PC-3 (cell line): ENCODE measurements at regions not wholly inside any gene's neighbourhood (a gene's known extent, or its start where the extent isn't known, plus 50 kb on each side); places are given as distances from the start of the nearest gene placed in this dataset.

ENCODE experiments used
- ATAC-seq: fragments of 200-7000 bp; cut with Tn5 transposase; 2 replicates; pipeline ENCODE4 v1.9.1; 2020; ENCODE audit warnings: mild to moderate bottlenecking, moderate library complexity
- BruUV-seq: library from RNA; stranded (reverse); fragments of 400-500 nt; replicated peaks from 2 replicates; lab custom pipeline; 2021; lab: Mats Ljungman, UMichigan
- CTCF ChIA-PET: fragments of 300-600 bp; sonication (Branson Sonifier 250); formaldehyde crosslinking; loops from one replicate; lab custom pipeline; 2022; ENCODE audit warnings: antibody characterized with exemption; lab: Charles Lee
- POLR2A ChIA-PET: fragments of 300-600 bp; sonication (Branson Sonifier 250); formaldehyde crosslinking; loops from one replicate; lab custom pipeline; 2022; ENCODE audit warnings: antibody characterized with exemption; ENCODE audit not compliant: unreplicated experiment; lab: Charles Lee
- DNase-seq: peaks from one replicate; pipeline ENCODE4 v3.0.0-alpha.2; 2015
- H2AFZ ChIP-seq: fragments of 300-600 bp; sonication (generic); 2 replicates; pipeline ENCODE4 v1.6.0; 2016; ENCODE audit warnings: antibody characterized with exemption, low read length
- H3F3A ChIP-seq: fragments of 300-600 bp; sonication (generic); one replicate; pipeline ENCODE4 v1.6.0; 2017; ENCODE audit warnings: antibody characterized with exemption, low read length, control low read depth, mild to moderate bottlenecking; ENCODE audit not compliant: unreplicated experiment
- H3K27ac ChIP-seq: fragments of 300-600 bp; sonication (generic); 2 replicates; pipeline ENCODE4 v1.5.1; 2016; ENCODE audit warnings: mild to moderate bottlenecking, low read length
- H3K27me3 ChIP-seq: fragments of 300-600 bp; sonication (generic); 2 replicates; pipeline ENCODE4 v1.6.1; 2016; ENCODE audit warnings: low read length, mixed read lengths
- H3K36me3 ChIP-seq: fragments of 300-600 bp; sonication (generic); 2 replicates; pipeline ENCODE4 v1.6.1; 2016; ENCODE audit warnings: low read depth, mixed run types, low read length, mixed read lengths
- H3K4me1 ChIP-seq: fragments of 300-600 bp; sonication (generic); 2 replicates; pipeline ENCODE4 v1.5.1; 2016; ENCODE audit warnings: low read length; ENCODE audit not compliant: insufficient read depth
- H3K4me2 ChIP-seq: fragments of 300-600 bp; sonication (generic); 2 replicates; pipeline ENCODE4 v1.6.0; 2016; ENCODE audit warnings: low read length
- H3K4me3 ChIP-seq: fragments of 300-600 bp; sonication (generic); 2 replicates; pipeline ENCODE4 v1.5.1; 2016; ENCODE audit warnings: mild to moderate bottlenecking, low read length, mixed read lengths
- H3K79me2 ChIP-seq: fragments of 300-600 bp; sonication (generic); 2 replicates; pipeline ENCODE4 v1.6.1; 2017; ENCODE audit warnings: low read length, mixed read lengths
- H3K9ac ChIP-seq: fragments of 300-600 bp; sonication (generic); 2 replicates; pipeline ENCODE4 v1.6.0; 2016; ENCODE audit warnings: mild to moderate bottlenecking, low read length
- H3K9me2 ChIP-seq: fragments of 300-600 bp; sonication (generic); replicated peaks from 2 replicates; pipeline ENCODE4 v1.6.1; 2016; ENCODE audit warnings: mixed run types, low read length, mixed read lengths
- H3K9me3 ChIP-seq: fragments of 300-600 bp; sonication (generic); 2 replicates; pipeline ENCODE4 v1.6.1; 2016; ENCODE audit warnings: low read length, mixed read lengths
- H4K20me1 ChIP-seq: fragments of 300-600 bp; sonication (generic); 2 replicates; pipeline ENCODE4 v1.6.1; 2016; ENCODE audit warnings: low read length, mixed read lengths
- CTCF ChIP-seq: fragments of 300-600 bp; sonication (generic); conservative IDR thresholded peaks from 2 replicates; pipeline ENCODE4 v1.5.1; 2017; ENCODE audit warnings: antibody characterized with exemption, low read depth, mild to moderate bottlenecking, low read length
- EZH2 ChIP-seq: fragments of 300-600 bp; sonication (generic); IDR thresholded peaks from one replicate; pipeline ENCODE4 v1.6.1; 2017; ENCODE audit warnings: antibody characterized with exemption, mild to moderate bottlenecking, low read length; ENCODE audit not compliant: unreplicated experiment
- EZH2phosphoT487 ChIP-seq: fragments of 300-600 bp; sonication (generic); IDR thresholded peaks from 2 replicates; pipeline ENCODE4 v1.6.1; 2018; ENCODE audit warnings: mild to moderate bottlenecking, antibody characterized with exemption, low read length, borderline replicate concordance
- intact Hi-C: fragments of 100-400 bp; cut with micrococcal nuclease; formaldehyde crosslinking; loops from 2 replicates; pipeline ENCODE4 v1.9.0; 2023

GRCh38 chr16:87064731-87065445 lies 252.3 kb downstream of the C16orf95 start:
- H3K27ac ChIP-seq = no peak overlapping the region
- H3K27me3 ChIP-seq = no peaks in the 10 kb centered on the region
- ChIA-PET POLR2A (no interaction called here), CTCF (no interaction called here)
- no peak overlapping the region for H3K4me2 ChIP-seq
- H3K9me3 ChIP-seq = no peaks in the 10 kb centered on the region
- no peaks in the 10 kb centered on the region for H3K9me2 ChIP-seq
- no peak overlapping the region for H3K9ac ChIP-seq
- no TSS peak for BruUV-seq
- H4K20me1 ChIP-seq = no peaks in the 10 kb centered on the region
- peaks cover 7% of the 10 kb centered on the region; the same call in 1 of the 2 replicates for H3K4me1 ChIP-seq
- no peak for TF ChIP-seq CTCF
- TF ChIP-seq EZH2phosphoT487 = no peak
- TF ChIP-seq EZH2 = no peak
- H3F3A ChIP-seq = no peaks in the 10 kb centered on the region
- intact Hi-C loops = loop anchor here (5.0 kb wide), 1 partner anchor 488 kb away; the partner anchor contains the start of gene FOXL1
- ATAC-seq (no peak), DNase-seq (no peak)
- H3K79me2 ChIP-seq = no peaks in the 10 kb centered on the region
- no peak overlapping the region for H2AFZ ChIP-seq
- no peaks in the 10 kb centered on the region for H3K36me3 ChIP-seq
- H3K4me3 ChIP-seq = no peak overlapping the region

GRCh38 chr16:87065446-87066132 lies 251.6 kb downstream of the C16orf95 start:
- H4K20me1 ChIP-seq = no peaks in the 10 kb centered on the region
- H3K9me3 ChIP-seq = no peaks in the 10 kb centered on the region
- H3K4me1 ChIP-seq = peaks cover 7% of the 10 kb centered on the region; the same call in 1 of the 2 replicates
- no peaks in the 10 kb centered on the region for H3K79me2 ChIP-seq
- H3K27ac ChIP-seq = no peak overlapping the region
- H3F3A ChIP-seq = no peaks in the 10 kb centered on the region
- no peaks in the 10 kb centered on the region for H3K9me2 ChIP-seq
- BruUV-seq = no TSS peak
- CTCF ChIA-PET = no interaction called here
- H3K36me3 ChIP-seq = no peaks in the 10 kb centered on the region
- TF ChIP-seq EZH2phosphoT487 = no peak
- no peak for TF ChIP-seq CTCF
- no peak for TF ChIP-seq EZH2
- DNase-seq = no peak
- intact Hi-C loops = no loop called here
- no peak overlapping the region for H3K4me2 ChIP-seq
- no peaks in the 10 kb centered on the region for H3K27me3 ChIP-seq
- no peak overlapping the region for H3K9ac ChIP-seq
- no peak for ATAC-seq
- H2AFZ ChIP-seq = no peak overlapping the region
- no peak overlapping the region for H3K4me3 ChIP-seq
- POLR2A ChIA-PET = no interaction called here
